ENCODE measurements at regions not wholly inside any gene's neighbourhood (a gene's known extent, or its start where the extent isn't known, plus 50 kb on each side); places are given as distances from the start of the nearest gene placed in this dataset.

DNA sequence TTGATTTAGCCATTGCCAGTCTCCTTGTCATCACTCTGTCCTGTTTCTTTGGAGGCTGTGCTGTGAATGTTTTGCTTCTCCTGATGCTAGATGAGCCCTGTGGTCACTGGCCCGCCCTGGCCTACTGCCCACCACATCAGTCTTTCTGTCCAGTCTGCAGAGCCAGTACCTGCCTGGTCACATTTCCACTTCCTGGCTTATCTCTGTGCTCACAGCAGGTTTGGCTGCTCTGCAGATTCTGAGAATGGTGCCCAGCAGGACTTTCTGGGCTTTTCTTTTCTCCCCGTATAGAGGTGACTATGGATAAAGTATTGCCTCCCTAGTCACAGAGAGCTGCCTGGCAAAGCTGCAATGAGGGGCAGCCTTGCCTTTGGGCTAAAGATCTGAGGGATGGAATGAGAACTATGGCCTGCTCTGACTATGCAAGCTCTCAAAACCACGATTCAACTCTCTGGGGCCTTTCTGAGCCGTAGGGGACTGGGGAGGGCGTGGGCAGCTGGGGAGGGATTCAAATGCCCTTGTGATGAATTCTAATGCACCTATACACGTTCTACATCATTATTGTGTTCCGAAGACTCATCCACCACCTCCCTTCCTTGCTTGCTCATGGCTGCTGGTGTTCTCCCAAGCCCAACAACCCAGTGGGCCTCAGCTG is 410.4 kb upstream of the NPVF start:
- DNase-seq = no peak

DNA sequence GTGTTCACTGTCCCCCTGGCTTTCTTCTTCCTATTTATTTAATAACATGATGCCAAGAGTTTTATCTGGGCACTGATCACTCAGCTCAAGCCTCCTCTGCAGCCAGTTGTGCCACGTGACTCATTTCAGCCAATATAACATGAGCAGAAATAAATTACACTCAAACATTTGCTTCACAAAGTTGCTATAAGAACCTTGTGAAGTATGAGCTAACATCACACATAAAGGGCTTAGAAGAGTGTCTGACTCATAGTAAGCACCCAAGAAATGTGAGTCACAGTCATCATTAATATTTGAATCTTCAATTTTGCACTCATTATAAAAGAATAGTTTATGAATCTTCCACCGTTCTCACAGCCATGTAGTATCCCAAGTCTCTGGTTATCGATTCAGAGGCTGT is 414.6 kb upstream of the NPVF start:
- DNase-seq = no peak

DNA sequence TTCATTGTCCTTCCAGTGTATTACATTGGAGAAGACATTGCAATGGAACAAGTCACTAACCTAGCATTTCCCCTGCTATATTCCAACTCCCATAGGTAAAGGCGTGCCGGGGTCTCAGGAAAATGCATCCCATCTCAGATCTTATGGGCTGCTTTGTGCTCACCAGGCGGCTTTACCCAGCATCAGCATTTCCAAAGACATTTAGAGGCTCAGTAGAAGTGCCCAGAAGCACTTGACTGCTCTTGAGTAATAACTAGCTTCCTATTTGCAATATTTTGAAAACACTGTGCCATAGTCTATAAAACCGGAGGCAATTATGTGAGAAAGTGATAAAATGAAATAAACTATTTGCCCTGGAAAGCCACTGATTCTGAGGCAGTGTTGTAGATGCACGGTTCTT is 415.0 kb upstream of the NPVF start:
- DNase-seq = no peak

DNA sequence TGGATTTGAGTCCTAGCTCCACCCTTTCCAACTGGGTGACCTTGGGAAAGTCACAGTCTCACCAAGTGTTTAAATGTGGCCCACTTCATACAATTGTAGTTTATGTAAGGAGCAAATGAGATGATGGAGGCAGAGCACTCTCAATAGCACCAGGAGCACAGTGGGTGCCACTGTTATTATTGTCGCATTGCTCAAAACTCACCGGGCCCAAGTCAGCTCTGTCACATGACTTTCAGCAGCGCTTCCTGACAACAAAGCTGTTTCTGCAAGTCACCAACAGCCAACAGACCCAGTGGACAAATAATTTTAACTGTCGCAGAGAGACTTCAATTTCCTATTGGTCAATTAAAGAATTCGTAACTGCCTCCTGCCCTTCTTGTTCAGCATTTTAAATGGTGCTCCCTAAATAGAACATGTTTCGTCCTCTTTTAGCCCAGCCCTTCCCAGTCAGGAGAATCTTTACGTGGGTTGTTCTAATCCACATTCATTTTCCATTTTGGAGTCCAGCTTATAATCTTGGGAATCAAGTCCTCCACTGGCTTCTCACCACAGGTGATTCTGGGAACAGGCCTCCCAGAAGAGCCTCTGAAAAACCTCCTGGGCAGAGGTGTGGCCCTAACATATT is 415.6 kb upstream of the NPVF start:
- no peak for DNase-seq

DNA sequence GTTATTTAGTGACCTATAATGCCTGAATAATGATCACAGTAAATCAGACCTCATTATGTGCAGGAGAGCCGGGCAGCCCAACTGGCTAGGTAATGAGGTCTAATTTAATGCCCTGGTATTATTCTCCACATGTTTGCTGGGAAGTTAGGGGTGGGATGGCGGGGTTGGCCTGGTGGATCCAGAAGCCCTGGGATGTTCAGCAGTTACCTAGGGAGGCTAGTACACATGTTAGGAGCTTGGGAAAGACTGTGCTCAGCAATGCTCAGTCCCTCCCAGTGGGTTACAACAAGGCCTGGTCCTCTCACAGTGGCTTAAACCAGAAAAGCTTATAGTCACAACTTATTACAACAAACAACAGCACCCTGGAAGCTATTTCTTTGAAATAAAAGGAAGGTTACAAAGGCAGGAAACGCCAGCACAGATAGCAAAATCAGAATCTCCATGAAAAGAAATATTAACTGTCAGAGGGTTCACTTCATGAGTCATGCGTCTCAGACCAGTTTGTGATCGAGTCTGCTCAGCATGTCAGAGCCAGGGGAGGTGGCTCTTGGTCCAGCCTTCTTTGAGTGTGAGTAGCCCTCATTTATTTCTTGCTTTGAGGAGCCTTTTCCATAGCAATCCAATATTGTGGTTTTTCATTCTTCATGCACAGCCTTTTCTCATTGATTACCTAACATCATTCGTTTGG is 418.6 kb upstream of the NPVF start:
- no peak for DNase-seq

DNA sequence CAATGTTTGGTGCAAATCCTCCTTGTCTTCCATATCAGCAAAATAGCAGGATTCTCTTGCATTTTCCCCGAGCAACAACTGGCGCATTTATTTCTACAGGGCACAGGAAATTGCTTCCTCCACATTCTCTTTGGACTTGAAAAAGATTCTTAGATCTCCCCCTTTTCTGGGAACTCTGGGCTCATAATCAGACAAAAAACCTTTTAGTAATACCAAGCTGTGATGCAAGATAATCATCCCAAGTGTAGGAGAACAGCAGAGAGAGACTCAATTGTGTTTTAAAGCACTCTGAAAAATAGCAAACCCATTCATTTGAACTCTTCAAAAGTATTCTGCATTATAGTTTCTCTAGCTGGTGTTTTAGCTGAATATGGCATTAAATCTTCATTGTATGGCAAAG is 419.6 kb upstream of the NPVF start:
- no peak for DNase-seq

DNA sequence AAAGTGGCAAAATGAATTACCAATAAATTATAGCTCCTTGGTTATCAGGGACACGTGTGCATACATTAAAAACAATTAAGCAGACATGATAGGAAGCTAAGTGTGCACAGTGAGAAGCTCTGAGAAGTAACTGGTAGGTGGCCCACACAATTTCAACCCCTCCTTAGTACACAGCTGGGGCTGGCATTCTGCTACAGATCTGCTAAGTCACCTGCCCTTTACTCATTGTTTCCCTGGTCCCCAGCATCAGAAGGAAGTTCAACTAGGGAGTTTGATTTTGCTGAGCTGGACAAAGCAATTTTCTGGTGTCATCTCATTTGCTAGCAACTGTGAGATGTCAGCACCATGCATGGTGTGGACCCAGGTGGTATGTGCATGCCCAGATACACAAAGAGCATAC is 424.1 kb upstream of the NPVF start:
- DNase-seq = no peak

DNA sequence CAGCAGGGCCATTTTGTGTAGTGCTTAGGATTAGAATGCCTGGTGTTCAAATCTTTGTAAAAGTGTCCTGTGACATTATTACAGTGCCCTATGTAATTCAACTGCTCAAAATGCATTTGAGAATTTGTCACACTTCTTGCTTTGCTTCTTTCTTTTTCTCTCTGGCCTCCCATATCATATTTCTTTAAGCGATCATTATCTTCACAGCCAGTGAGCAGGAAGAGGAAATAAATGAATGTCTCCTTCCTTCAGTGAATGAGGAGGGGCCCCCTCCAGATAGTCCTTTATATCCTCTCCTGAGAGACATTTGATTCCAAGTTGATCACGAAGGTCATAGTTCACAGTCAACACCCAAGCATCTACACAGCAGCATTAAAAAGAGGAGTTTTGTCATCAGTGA is 425.1 kb upstream of the NPVF start:
- DNase-seq = no peak

DNA sequence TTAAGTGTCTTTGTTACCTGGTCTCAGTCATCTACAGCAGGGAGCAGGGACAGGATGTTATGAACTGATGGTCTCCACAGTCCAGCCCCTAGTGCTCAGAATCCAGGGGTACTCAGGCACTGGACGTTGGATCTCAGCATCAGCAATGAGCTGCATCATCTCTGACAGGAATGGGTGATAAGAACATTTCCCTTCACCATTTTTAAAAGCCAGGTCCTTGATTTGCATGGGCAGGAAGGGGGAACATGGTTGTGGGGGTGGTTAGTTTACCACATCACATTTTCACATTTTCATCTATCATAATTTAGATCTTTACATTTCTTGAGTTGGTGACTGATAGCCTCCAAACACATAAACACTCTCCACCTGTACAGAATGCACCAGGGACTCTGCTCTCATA is 427.8 kb upstream of the NPVF start:
- DNase-seq = no peak

DNA sequence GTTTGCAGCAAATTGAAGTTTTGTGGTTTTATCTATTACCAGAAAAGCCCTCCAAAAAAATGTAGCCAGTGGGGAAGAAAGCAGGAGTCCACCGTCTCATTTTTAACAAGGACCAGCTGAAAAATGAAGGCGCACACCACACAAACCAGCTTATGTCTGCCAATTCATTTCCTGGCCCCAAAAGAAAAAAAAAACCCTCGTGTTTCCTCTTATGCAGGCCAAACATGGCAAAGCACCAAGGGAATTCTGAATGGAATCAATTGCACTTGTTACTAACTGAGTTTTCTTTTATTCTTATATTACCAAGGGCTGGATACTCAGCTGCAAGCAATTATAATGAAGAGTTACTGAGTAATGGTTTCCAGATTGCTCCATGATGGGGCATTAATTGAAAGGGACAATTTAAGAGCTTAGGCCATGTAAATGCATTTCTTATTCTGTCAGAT is 428.3 kb upstream of the NPVF start:
- no peak for DNase-seq

DNA sequence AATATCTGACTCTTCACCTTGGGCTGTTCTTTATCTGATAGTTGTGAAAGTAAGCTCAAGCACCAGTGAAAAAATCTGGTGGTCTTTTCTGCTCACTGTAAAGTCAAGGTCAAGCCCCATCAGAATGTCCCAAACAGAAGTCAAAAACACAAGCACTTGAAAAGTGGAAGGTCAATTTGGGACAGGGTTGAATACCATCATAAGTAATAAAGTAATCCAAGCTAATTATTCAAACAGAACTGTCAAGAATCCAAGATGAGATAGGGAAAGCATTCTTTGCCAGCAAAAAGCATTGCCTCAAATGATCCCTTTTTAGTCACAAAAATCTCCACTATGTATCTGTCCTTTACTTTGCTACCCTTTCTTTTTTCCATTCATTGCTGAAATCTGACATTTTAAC is 430.1 kb upstream of the NPVF start:
- no peak for DNase-seq

DNA sequence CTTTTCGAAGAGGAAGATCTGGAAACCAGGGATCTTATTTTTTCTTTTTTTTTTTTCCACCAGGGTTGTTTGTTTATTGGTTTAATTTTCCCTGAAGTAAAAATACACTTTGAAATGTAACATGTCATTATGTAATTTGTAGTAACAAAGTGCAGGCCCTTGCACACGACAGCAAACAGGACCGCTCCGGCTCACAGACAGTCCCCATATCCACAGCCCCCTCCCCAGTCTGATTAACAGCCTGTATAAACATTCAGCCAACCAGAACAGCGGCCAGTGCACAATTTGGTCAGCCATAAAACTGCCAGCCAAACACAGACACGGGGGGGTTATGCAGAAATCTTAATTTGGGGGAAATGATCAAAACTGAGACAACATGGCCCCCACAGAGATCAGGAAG is 431.6 kb upstream of the NPVF start:
- no peak for DNase-seq

DNA sequence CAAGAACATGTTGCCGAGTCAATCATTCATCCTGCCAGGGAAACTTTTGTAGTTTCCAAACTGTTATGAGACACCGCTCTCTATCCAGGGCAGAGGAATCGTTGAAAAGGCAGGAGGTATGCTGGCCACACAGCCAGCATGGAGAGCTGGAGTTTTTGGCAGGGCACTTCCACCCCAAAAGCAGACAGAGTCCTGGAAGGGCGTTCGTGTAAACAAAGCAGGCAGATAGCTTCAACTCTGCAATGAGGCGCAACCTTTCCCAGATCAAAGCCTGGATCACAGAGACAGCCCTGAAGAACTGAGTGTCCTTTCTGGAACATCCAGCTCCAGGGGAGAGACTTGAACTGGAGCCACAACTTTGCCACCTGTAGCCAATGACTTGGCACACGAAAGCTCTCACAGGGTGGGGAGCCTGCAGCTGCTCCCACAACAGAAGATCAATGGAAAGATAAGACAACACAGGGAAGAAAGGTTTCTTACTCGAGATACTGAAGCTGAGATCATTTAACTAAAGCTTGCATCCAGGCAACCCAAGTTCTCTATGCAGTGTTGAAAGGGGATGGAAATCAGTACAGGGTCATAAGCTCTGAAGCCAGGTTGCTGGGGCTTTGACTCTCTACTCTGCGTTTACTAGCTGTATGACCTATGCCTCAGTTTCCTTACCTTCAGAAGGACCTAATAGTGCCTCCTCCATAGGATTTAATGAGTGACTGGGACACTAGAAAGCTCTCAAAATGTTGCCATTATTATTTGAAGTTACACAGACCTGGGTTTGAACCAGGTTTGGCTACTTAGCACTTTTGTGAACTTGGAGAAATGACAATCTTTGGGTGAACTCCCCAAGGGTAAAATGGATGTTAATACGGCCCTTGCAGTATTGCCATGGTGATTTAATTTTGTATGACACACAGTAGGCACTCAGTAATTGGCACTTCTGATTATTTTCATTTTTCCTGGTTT is 434.8 kb upstream of the NPVF start:
- DNase-seq = no peak

DNA sequence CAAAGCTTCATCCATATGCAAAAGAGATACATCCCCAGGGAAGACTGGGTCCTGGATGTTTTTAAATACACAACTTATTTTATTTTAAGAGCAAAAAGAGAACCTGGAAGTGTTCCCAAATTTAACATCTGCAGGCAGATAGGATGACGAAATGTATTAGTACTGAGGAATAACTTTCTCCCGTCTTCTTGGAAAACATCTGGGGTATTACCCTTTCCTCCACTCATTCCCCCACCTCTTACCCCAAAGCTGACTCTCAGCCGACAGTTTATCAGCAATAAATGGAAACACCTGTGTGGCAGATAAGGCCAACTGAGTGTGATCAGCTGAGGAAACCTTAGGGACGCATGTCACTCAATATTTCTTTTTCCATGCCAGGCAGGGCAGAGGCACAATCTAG is 435.6 kb upstream of the NPVF start:
- DNase-seq = no peak

DNA sequence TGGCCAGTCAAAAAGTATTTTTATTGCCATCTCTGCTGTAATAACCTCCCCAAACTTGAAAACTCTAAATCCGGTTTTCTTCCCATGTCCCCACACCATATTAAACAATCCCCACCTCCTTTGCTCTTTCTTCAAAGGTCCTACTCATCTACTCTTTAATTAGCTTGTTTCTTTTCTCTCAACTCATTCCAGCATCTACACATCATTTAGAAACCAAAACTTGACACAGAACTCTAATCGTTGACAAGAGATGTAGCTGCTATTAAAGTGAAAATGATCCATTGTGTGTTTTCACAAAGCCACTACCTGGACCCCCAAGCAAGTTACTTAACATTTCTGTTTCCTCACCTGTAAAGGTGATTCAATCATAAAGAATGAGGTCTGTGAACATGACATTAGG is 436.3 kb upstream of the NPVF start:
- no peak for DNase-seq

DNA sequence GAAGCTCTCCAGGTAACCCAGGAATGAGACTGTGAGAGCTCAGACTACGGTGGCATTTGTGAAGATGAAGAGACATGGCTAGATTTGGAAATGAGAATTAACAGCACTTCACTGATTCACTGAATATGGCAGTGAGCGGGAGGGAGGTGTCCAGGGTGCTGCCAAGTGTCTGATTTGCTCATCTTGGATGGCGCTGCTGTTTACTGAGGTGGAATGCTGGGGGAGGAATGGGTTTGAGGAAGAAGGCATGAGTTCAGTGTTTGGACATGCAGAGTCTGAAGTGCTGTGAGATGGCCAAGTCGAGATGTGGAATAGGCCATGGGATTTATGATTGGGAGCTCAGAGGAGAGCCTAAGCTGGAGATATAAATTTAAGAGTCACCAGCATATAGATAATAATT is 437.1 kb upstream of the NPVF start:
- DNase-seq = no peak

DNA sequence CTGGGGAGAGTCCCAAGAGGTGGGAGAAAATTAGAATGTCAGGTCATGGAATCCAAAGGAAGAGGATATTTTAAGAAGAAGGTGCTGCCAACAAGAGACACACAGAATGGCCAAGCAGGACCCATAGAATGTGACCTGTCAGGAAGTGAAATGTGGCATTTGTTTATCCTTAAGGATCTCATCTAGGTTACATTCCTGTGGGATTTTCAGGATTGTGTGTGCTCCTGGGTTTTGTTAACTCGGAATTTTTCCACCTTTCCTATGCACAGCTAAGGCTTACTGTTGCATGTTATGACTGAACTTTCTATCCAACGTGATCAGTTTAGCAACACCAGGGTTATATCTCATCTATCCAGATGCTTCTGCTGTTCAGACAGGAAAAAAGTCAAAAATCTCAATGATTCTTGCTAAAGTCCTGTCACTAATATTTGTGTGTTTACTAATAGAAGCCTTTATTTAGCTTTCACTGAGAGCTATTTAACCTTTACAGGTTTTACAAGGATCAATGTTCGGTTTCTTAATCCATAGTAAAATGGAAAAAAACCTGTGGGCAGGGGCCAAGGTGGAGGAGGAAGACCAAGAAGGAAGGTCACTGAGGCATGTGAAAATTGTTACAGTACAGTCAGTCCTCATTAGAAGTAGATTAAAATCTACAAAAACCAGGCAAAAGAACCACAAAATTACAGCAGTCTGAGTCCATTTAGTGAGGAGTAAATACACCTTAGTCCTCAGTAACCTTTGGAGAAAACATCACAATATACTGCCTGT is 437.8 kb upstream of the NPVF start:
- no peak for DNase-seq

DNA sequence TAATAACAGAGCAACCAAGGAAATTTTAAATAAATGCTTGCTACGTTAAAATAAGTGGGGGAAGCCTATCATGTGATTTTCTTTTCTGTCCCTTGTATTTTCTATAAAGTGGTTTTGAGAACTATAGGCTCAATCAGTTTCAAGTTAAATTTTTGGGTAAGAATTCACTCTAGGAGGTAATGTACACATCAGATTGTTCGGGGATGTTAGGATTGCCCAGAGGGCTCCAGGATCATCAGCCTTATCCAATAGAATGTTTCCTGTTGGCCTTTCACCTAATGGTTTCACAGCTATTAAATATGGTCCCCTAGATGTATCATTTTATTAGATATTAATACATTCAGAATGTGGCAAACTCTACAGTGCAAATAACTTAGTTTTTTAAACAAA is 438.4 kb upstream of the NPVF start:
- no peak for DNase-seq

DNA sequence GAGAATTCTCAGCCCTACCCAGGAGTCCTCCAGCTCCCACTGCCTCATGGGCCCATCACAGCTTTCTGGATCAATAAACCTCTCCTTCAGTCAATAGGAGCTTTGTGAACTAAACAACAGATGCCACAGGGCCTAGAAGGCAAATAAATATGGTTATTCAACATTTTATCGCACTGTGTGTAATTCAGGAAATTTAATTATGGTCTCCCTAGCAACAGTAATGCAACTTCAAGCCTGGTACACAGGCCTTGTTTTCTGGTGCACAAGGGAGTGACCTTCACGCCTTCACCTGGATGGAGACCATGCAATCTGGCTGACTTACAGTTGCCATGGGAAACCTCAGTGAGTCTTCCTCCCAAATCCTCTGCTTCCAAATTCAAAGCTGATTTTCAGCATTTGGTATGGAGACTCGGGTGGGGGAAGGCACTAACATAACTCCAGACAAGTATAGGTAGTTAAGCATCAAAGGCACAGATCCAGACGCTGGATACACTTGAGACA is 441.0 kb upstream of the NPVF start:
- no peak for DNase-seq

DNA sequence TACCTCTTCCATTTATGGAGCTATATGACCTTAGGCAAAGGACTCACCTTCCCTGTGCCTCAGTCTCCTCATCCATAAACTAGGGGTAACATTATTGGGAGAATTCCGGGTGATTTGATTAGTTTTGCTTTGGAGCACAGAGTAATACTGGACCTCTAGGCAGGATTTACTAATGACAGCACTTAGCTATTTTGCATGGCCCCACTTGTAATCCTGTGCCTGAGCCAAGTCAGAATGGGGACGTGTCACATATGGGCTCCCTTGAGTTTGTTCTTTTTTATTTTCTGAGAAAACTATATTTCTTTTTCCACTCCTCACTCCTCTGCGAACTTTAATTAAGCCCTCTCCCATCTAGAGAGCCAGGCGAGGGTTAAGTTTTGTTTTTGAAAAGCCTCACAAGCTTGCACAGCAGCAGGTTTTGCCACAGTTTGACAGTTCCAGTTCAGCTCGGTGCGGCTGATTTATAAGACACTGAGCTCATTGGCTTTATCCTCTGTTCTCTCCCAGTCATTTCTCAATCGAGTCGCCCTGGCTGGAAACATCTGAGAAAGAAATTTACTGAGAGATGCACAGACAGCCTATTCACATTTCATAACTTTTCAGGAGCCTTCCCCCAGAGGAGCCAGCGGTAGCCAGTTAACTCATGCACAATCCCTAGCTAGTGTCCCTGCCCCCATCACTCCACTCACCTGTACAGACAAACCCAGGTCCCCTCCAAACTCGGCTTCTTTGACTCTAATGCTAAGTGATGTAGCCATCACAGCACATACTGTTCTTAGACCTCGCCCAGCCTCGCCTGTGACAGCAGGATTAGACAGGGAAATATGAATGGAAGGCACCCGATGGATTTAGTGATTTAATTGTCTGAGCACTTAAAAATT is 441.9 kb upstream of the NPVF start:
- no peak for DNase-seq

DNA sequence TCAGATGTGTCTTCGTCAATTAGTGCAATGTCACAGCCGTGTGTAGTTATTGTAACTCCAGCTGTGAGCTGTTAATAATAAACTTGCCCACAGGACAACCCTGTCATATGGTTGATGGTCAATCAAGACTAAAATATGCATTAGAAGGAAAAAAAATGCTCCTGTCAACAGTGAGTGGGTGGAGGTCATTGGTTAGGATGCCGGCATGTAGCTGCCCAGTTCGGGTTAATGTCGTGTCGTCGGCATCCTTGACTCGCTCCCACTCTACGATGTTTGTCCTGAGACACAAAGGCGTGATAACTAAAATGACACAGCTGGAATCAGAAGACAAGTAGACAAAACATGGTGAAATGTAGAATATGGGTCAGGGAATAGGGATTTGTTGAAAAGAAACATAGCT is 442.8 kb upstream of the NPVF start:
- no peak for DNase-seq

Data from amniotic stem cell (primary cell).